Neural progenitor cell (in vitro differentiated cells): ENCODE measurements at regions not wholly inside any gene's neighbourhood (a gene's known extent, or its start where the extent isn't known, plus 50 kb on each side); places are given as distances from the start of the nearest gene placed in this dataset.
"Not testable (repeated sequence)": the region's sequence is repeated elsewhere in the genome, so short reads cannot be mapped to it uniquely, and the experiment has no call there.

Source experiments
- DNase-seq: peaks from one replicate; pipeline ENCODE4 v3.0.0-alpha.2; 2016; ENCODE audit warnings: low spot score
- H2AFZ ChIP-seq: fragments of 200-600 bp; sonication (generic); replicated peaks from 2 replicates; pipeline ENCODE4 v1.6.1; 2016; ENCODE audit warnings: antibody characterized with exemption
- H3F3A ChIP-seq: fragments of 200-600 bp; sonication (generic); 2 replicates; pipeline ENCODE4 v1.6.1; 2016; ENCODE audit warnings: antibody characterized with exemption, low read depth
- H3K27ac ChIP-seq: fragments of 200-600 bp; sonication (generic); 2 replicates; pipeline ENCODE4 v1.5.1; 2016; ENCODE audit warnings: mild to moderate bottlenecking
- H3K27me3 ChIP-seq: fragments of 200-600 bp; sonication (generic); 2 replicates; pipeline ENCODE4 v1.6.1; 2016; ENCODE audit warnings: mild to moderate bottlenecking, moderate library complexity
- H3K36me3 ChIP-seq: fragments of 200-600 bp; sonication (generic); 2 replicates; pipeline ENCODE4 v1.5.1; 2016
- H3K4me1 ChIP-seq: fragments of 200-600 bp; sonication (generic); 2 replicates; pipeline ENCODE4 v1.6.1; 2016; ENCODE audit warnings: mixed run types
- H3K4me2 ChIP-seq: fragments of 200-600 bp; sonication (generic); 2 replicates; pipeline ENCODE4 v1.6.1; 2016
- H3K4me3 ChIP-seq: fragments of 200-600 bp; sonication (generic); 2 replicates; pipeline ENCODE4 v1.5.1; 2016
- H3K79me2 ChIP-seq: fragments of 200-600 bp; sonication (generic); 2 replicates; pipeline ENCODE4 v1.6.1; 2016; ENCODE audit warnings: low read depth
- H3K9ac ChIP-seq: fragments of 200-600 bp; sonication (generic); 2 replicates; pipeline ENCODE4 v1.6.1; 2016
- H3K9me3 ChIP-seq: fragments of 200-600 bp; sonication (generic); 2 replicates; pipeline ENCODE4 v1.5.1; 2016; ENCODE audit warnings: low read depth
- H4K20me1 ChIP-seq: fragments of 200-600 bp; sonication (generic); 2 replicates; pipeline ENCODE4 v1.6.1; 2016; ENCODE audit warnings: low read depth
- H3K27ac Mint-ChIP-seq: 3 replicates; pipeline ENCODE4 v1.8.0; 2021; ENCODE audit warnings: mixed read lengths
- H3K27me3 Mint-ChIP-seq: 2 replicates; pipeline ENCODE4 v1.8.0; 2022; ENCODE audit warnings: low read depth, mild to moderate bottlenecking, inconsistent platforms, moderate library complexity, mixed read lengths; ENCODE audit not compliant: insufficient read depth
- H3K36me3 Mint-ChIP-seq: 3 replicates; pipeline ENCODE4 v1.8.0; 2021; ENCODE audit warnings: mixed read lengths
- H3K4me1 Mint-ChIP-seq: 3 replicates; pipeline ENCODE4 v1.8.0; 2021; ENCODE audit warnings: mixed read lengths
- H3K4me3 Mint-ChIP-seq: 3 replicates; pipeline ENCODE4 v1.8.0; 2021; ENCODE audit warnings: mild to moderate bottlenecking, moderate library complexity, mixed read lengths
- H3K9me3 Mint-ChIP-seq: 3 replicates; pipeline ENCODE4 v1.8.0; 2020; ENCODE audit warnings: mixed read lengths
- EZH2 ChIP-seq: fragments of 200-600 bp; sonication (generic); IDR thresholded peaks from 2 replicates; pipeline ENCODE4 v1.6.1; 2017; ENCODE audit warnings: antibody characterized with exemption, mild to moderate bottlenecking, moderate library complexity
- EZH2phosphoT487 ChIP-seq: fragments of 200-600 bp; sonication (generic); IDR thresholded peaks from 2 replicates; pipeline ENCODE4 v1.6.1; 2017; ENCODE audit warnings: antibody characterized with exemption
- TF ChIP-seq, protein P1 (sequence below): fragments of 200-600 bp; sonication (generic); IDR thresholded peaks from 2 replicates; pipeline ENCODE4 v1.5.1; 2017; ENCODE audit warnings: antibody characterized with exemption, mild to moderate bottlenecking

- peaks cover 3% of the 10 kb centered on the region for H3K27me3 Mint-ChIP-seq
- Histone ChIP-seq H3K4me2 (no peak overlapping the region), H3K27ac (no peak overlapping the region), H3F3A (no peaks in the 10 kb centered on the region), H3K79me2 (no peaks in the 10 kb centered on the region), H3K4me3 (no peak overlapping the region), H3K36me3 (no peaks in the 10 kb centered on the region), H3K9me3 (no peaks in the 10 kb centered on the region), H3K27me3 (no peaks in the 10 kb centered on the region), H3K4me1 (peaks cover 8% of the 10 kb centered on the region), H3K9ac (no peak overlapping the region), H4K20me1 (no peaks in the 10 kb centered on the region), H2AFZ (no peak overlapping the region)
- DNase-seq, result no peak
- H3K4me3 Mint-ChIP-seq, result no peak overlapping the region
- peaks cover 10% of the 10 kb centered on the region for H3K4me1 Mint-ChIP-seq
- no peaks in the 10 kb centered on the region for H3K9me3 Mint-ChIP-seq
- no peaks in the 10 kb centered on the region for H3K36me3 Mint-ChIP-seq
- no peak overlapping the region for H3K27ac Mint-ChIP-seq
- TF ChIP-seq, protein P1, sequence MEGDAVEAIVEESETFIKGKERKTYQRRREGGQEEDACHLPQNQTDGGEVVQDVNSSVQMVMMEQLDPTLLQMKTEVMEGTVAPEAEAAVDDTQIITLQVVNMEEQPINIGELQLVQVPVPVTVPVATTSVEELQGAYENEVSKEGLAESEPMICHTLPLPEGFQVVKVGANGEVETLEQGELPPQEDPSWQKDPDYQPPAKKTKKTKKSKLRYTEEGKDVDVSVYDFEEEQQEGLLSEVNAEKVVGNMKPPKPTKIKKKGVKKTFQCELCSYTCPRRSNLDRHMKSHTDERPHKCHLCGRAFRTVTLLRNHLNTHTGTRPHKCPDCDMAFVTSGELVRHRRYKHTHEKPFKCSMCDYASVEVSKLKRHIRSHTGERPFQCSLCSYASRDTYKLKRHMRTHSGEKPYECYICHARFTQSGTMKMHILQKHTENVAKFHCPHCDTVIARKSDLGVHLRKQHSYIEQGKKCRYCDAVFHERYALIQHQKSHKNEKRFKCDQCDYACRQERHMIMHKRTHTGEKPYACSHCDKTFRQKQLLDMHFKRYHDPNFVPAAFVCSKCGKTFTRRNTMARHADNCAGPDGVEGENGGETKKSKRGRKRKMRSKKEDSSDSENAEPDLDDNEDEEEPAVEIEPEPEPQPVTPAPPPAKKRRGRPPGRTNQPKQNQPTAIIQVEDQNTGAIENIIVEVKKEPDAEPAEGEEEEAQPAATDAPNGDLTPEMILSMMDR, result no peak
- no peak for TF ChIP-seq EZH2phosphoT487
- no peak for TF ChIP-seq EZH2
Observed at GRCh38 chr20:40902661-40903060, 126.0 kb upstream of the TOP1 start.

GRCh38 chr20:40908309-40908708, 120.3 kb upstream of the TOP1 start:
- no peaks in the 10 kb centered on the region for H3K36me3 ChIP-seq
- TF ChIP-seq, protein P1, result no peak
- TF ChIP-seq EZH2phosphoT487 (no peak), EZH2 (no peak)
- H3K4me1 Mint-ChIP-seq, result peaks cover 3% of the 10 kb centered on the region
- no peaks in the 10 kb centered on the region for H3K9me3 ChIP-seq
- no peak overlapping the region for H3K4me3 ChIP-seq
- no peaks in the 10 kb centered on the region for H3K79me2 ChIP-seq
- H3K27ac Mint-ChIP-seq, result no peak overlapping the region
- no peak overlapping the region for H3K27ac ChIP-seq
- no peak overlapping the region for H3K4me2 ChIP-seq
- H3K4me3 Mint-ChIP-seq, result no peak overlapping the region
- H3K9me3 Mint-ChIP-seq, result peaks cover 13% of the 10 kb centered on the region
- no peaks in the 10 kb centered on the region for H3F3A ChIP-seq
- no peak for DNase-seq
- H4K20me1 ChIP-seq, result no peaks in the 10 kb centered on the region
- H3K27me3 ChIP-seq, result no peaks in the 10 kb centered on the region
- H3K9ac ChIP-seq, result no peak overlapping the region
- H2AFZ ChIP-seq, result no peak overlapping the region
- H3K4me1 ChIP-seq, result no peaks in the 10 kb centered on the region
- no peaks in the 10 kb centered on the region for H3K36me3 Mint-ChIP-seq
- no peaks in the 10 kb centered on the region for H3K27me3 Mint-ChIP-seq

DNA sequence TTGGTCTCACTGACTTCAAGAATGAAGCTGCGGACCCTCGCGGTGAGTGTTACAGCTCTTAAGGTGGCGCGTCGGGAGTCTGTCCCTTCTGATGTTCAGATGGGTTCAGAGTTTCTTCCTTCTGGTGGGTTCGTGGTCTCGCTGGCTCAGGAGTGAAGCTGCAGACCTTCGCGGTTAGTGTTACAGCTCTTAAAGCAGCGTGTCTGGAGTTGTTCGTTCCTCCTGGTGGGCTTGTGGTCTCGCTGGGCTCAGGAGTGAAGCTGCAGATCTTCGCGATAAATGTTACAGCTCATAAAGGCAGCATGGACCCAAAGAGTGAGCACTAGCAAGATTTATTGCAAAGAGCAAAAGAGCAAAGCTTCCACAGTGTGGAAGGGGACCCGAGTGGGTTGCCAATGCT, 119.1 kb upstream of the TOP1 start:
- not testable (repeated sequence) for H3K27me3 Mint-ChIP-seq, DNase-seq, H3K36me3 Mint-ChIP-seq, H3K4me3 ChIP-seq, H3F3A ChIP-seq, H3K27ac ChIP-seq, H3K4me1 ChIP-seq, H3K4me1 Mint-ChIP-seq, H3K27me3 ChIP-seq, H2AFZ ChIP-seq, H3K9ac ChIP-seq, H3K4me3 Mint-ChIP-seq, H3K79me2 ChIP-seq, H3K36me3 ChIP-seq, H3K27ac Mint-ChIP-seq, H4K20me1 ChIP-seq, H3K9me3 ChIP-seq, H3K4me2 ChIP-seq
- H3K9me3 Mint-ChIP-seq, result peaks cover 13% of the 10 kb centered on the region

GRCh38 chr20:40910436-40910835, 118.2 kb upstream of the TOP1 start:
- not testable (repeated sequence) for H3K27me3 ChIP-seq, DNase-seq, H3K9me3 ChIP-seq, H4K20me1 ChIP-seq, H3K4me3 Mint-ChIP-seq, H3K36me3 ChIP-seq, H2AFZ ChIP-seq, H3K79me2 ChIP-seq, H3K27ac ChIP-seq, H3K36me3 Mint-ChIP-seq, H3K4me2 ChIP-seq, H3K4me3 ChIP-seq, H3K27me3 Mint-ChIP-seq, H3K27ac Mint-ChIP-seq, H3F3A ChIP-seq, H3K4me1 ChIP-seq, H3K9ac ChIP-seq, H3K4me1 Mint-ChIP-seq
- H3K9me3 Mint-ChIP-seq, result peaks cover 13% of the 10 kb centered on the region

DNA sequence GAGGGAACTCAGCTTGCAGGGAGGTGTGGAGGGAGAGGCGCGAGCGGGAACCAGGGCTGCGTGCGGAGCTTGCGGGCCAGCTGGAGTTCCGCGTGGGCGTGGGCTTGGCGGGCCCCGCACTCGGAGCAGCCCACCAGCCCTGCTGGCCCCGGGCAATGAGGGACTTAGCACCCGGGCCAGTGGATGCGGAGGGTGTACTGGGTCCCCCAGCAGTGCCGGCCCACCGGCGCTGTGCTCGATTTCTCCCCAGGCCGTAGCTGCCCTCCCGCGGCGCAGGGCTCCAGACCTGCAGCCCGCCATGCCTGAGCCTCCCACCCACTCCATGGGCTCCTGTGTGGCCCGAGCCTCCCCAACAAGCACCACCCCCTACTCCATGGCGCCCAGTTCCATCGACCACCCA, 117.5 kb upstream of the TOP1 start:
- H3K27me3 Mint-ChIP-seq, H3K27ac ChIP-seq, H3K27me3 ChIP-seq, H3K4me2 ChIP-seq, H3K36me3 Mint-ChIP-seq, H3K36me3 ChIP-seq, H3F3A ChIP-seq, H3K79me2 ChIP-seq, H3K4me1 Mint-ChIP-seq, H3K27ac Mint-ChIP-seq, H3K9ac ChIP-seq, H2AFZ ChIP-seq, DNase-seq, H3K4me1 ChIP-seq, H3K4me3 Mint-ChIP-seq, H3K4me3 ChIP-seq, H4K20me1 ChIP-seq, H3K9me3 ChIP-seq: not testable (repeated sequence)
- H3K9me3 Mint-ChIP-seq, result peaks cover 13% of the 10 kb centered on the region
